Fibroblast of lung (primary cell): ENCODE measurements at regions not wholly inside any gene's neighbourhood (a gene's known extent, or its start where the extent isn't known, plus 50 kb on each side); places are given as distances from the start of the nearest gene placed in this dataset.
"Not testable (repeated sequence)": the region's sequence is repeated elsewhere in the genome, so short reads cannot be mapped to it uniquely, and the experiment has no call there.

Experiments used
- DNase-seq, 2 donors: peaks; one replicate each; pipeline versions ENCODE4 v3.0.0 to v3.0.0-alpha.2; 2010; ENCODE audit warnings: low read depth in 2 of 2
- H2AFZ ChIP-seq: 2 replicates; pipeline ENCODE4 v1.5.1; 2012; ENCODE audit warnings: low read length, control low read depth, inconsistent platforms
- H3K27ac ChIP-seq: 2 replicates; pipeline ENCODE4 v1.5.1; 2011; ENCODE audit warnings: low read length, control low read depth; ENCODE audit not compliant: insufficient read depth
- H3K27me3 ChIP-seq: 2 replicates; pipeline ENCODE4 v1.5.1; 2011; ENCODE audit warnings: mild to moderate bottlenecking, low read length; ENCODE audit not compliant: control insufficient read depth, insufficient read depth
- H3K36me3 ChIP-seq: 2 replicates; pipeline ENCODE4 v1.5.1; 2011; ENCODE audit warnings: low read length; ENCODE audit not compliant: control insufficient read depth, insufficient read depth
- H3K4me1 ChIP-seq: 2 replicates; pipeline ENCODE4 v1.5.1; 2011; ENCODE audit warnings: low read length; ENCODE audit not compliant: control insufficient read depth, insufficient read depth; ENCODE audit errors: extremely low read depth
- H3K4me2 ChIP-seq: 2 replicates; pipeline ENCODE4 v1.5.1; 2011; ENCODE audit warnings: low read length, control low read depth; ENCODE audit not compliant: insufficient read depth; ENCODE audit errors: extremely low read depth
- H3K4me3 ChIP-seq, 4 experiments: fragments of 200-600 bp in 1 of 4; sonication (generic) in 1 of 4; replicated peaks in 1 of 4; 2 replicates each; pipeline ENCODE4 v1.5.1; 2011 to 2016; ENCODE audit warnings: low read length in 4 of 4, low read depth in 3 of 4, mild to moderate bottlenecking in 3 of 4, control low read depth in 2 of 4, inconsistent platforms in 1 of 4, mixed read lengths in 1 of 4; ENCODE audit not compliant: insufficient read depth in 1 of 4; ENCODE audit errors: control extremely low read depth in 1 of 4
- H3K79me2 ChIP-seq: 2 replicates; pipeline ENCODE4 v1.5.1; 2012; ENCODE audit warnings: mild to moderate bottlenecking, low read length, inconsistent platforms; ENCODE audit not compliant: control insufficient read depth, insufficient read depth
- H3K9ac ChIP-seq: 2 replicates; pipeline ENCODE4 v1.5.1; 2011; ENCODE audit warnings: mild to moderate bottlenecking, low read length, control low read depth; ENCODE audit not compliant: insufficient read depth
- H3K9me3 ChIP-seq: 2 replicates; pipeline ENCODE4 v1.5.1; 2012; ENCODE audit warnings: low read depth, low read length; ENCODE audit not compliant: control insufficient read depth, insufficient read depth
- H4K20me1 ChIP-seq: 2 replicates; pipeline ENCODE4 v1.5.1; 2011; ENCODE audit warnings: low read length; ENCODE audit not compliant: control insufficient read depth, insufficient read depth; ENCODE audit errors: extremely low read depth
- CTCF ChIP-seq, 2 donors: IDR thresholded peaks in 1 of 2; conservative IDR thresholded peaks in 1 of 2; 1 replicate in 1 of 2; 2 replicates in 1 of 2; pipeline ENCODE4 v1.5.1; 2011 to 2012; ENCODE audit warnings: low read length in 2 of 2, control low read depth in 1 of 2, inconsistent platforms in 1 of 2, low read depth in 1 of 2, mild to moderate bottlenecking in 1 of 2
- EZH2 ChIP-seq: IDR thresholded peaks from 2 replicates; pipeline ENCODE4 v1.5.1; 2012; ENCODE audit warnings: low read length, control low read depth, mild to moderate bottlenecking; ENCODE audit errors: missing control alignments

GRCh38 chr21:27346041-27346448 lies 379.2 kb upstream of the ADAMTS5 start:
- peak overlapping the region; percentile 30 for H3K27ac ChIP-seq
- H3K4me2 ChIP-seq = peak overlapping the region; percentile 11
- no peaks in the 10 kb centered on the region for H3K27me3 ChIP-seq
- H3K9ac ChIP-seq = no peak overlapping the region
- TF ChIP-seq EZH2 (no peak), CTCF (conservative IDR thresholded peaks at IDR 0.05 in 1 of 2, IDR thresholded peaks at IDR 0.05 in 1 of 2; ENCODE audit: low read depth in 1 of 2, low read length in 2 of 2) (no peak)
- H2AFZ ChIP-seq = no peak overlapping the region
- DNase-seq = peak; percentile 36 to 54
- no peak overlapping the region for H3K4me3 ChIP-seq
- peaks cover 2% of the 10 kb centered on the region for H3K4me1 ChIP-seq
- H3K36me3 ChIP-seq = no peaks in the 10 kb centered on the region
- no peaks in the 10 kb centered on the region for H4K20me1 ChIP-seq
- H3K9me3 ChIP-seq = no peaks in the 10 kb centered on the region
- H3K79me2 ChIP-seq = no peaks in the 10 kb centered on the region

- no peaks in the 10 kb centered on the region for H4K20me1 ChIP-seq
- peak overlapping the region; percentile 78 for H3K4me2 ChIP-seq
- H2AFZ ChIP-seq = peak overlapping the region; percentile 20
- no peaks in the 10 kb centered on the region for H3K36me3 ChIP-seq
- DNase-seq = peak in 1 of 2 donors; percentile 94
- H3K9me3 ChIP-seq = no peaks in the 10 kb centered on the region
- H3K9ac ChIP-seq = no peak overlapping the region
- H3K27ac ChIP-seq = no peak overlapping the region
- no peaks in the 10 kb centered on the region for H3K79me2 ChIP-seq
- H3K4me3 ChIP-seq = no peak overlapping the region
- H3K27me3 ChIP-seq = no peaks in the 10 kb centered on the region
- H3K4me1 ChIP-seq = peaks cover 6% of the 10 kb centered on the region
- no peak for TF ChIP-seq EZH2
- no peak for TF ChIP-seq CTCF (conservative IDR thresholded peaks at IDR 0.05 in 1 of 2, IDR thresholded peaks at IDR 0.05 in 1 of 2; ENCODE audit: low read depth in 1 of 2, low read length in 2 of 2)
These were observed 373.0 kb upstream of the ADAMTS5 start for GRCh38 chr21:27339902-27340301.

- not testable (repeated sequence) for H3K9ac ChIP-seq, H2AFZ ChIP-seq
These were observed 371.1 kb upstream of the ADAMTS5 start for GRCh38 chr21:27338007-27338406.

More at GRCh38 chr21:27338007-27338406, 371.1 kb upstream of the ADAMTS5 start:
- H4K20me1 ChIP-seq, H3K4me2 ChIP-seq, H3K9me3 ChIP-seq, H3K27ac ChIP-seq, H3K27me3 ChIP-seq, H3K36me3 ChIP-seq, H3K4me3 ChIP-seq, H3K79me2 ChIP-seq, DNase-seq, H3K4me1 ChIP-seq: not testable (repeated sequence)
